K562 (cell line): ENCODE measurements at regions not wholly inside any gene's neighbourhood (a gene's known extent, or its start where the extent isn't known, plus 50 kb on each side); places are given as distances from the start of the nearest gene placed in this dataset.
A peak's percentile ranks its signal among the peaks of the same experiment; 100 is the strongest.

ENCODE experiments used
- ATAC-seq: fragments of 200-7000 bp; cut with Tn5 transposase; 3 replicates; pipeline ENCODE4 v1.9.1; 2020; ENCODE audit warnings: moderate library complexity
- BruUV-seq: library from RNA; stranded (reverse); fragments of 400-500 nt; replicated peaks from 2 replicates; lab custom pipeline; 2021; lab: Mats Ljungman, UMichigan
- CTCF ChIA-PET: fragments of 300-600 bp; formaldehyde crosslinking; extraction: SDS; loops from one replicate; lab custom pipeline; 2021; ENCODE audit warnings: low intra/inter-chr PET ratio; lab: Yijun Ruan, JAX
- POLR2A ChIA-PET: fragments of 300-600, 350-650 bp; sonication (Branson Sonifier 250); formaldehyde crosslinking; extraction: SDS; loops from one replicate; lab custom pipeline; 2021; ENCODE audit warnings: antibody characterized with exemption, inconsistent platforms; lab: Yijun Ruan, JAX
- DNase-seq, 4 experiments: peaks; one replicate each; pipeline versions ENCODE4 v3.0.0 to v3.0.0-alpha.2; 2011 to 2018; ENCODE audit warnings: low spot score in 3 of 4, mixed read lengths in 3 of 4; ENCODE audit errors: extremely low read depth in 1 of 4
- FAIRE-seq: peaks from 2 replicates; lab custom pipeline; 2011; peaks lifted over from hg19 to GRCh38; lab: Jason Lieb, UNC
- H2AFZ ChIP-seq: 2 replicates; pipeline ENCODE4 v1.6.0; 2011; ENCODE audit warnings: low read depth, low read length, control low read depth, inconsistent platforms
- H3K27ac ChIP-seq: fragments of 200-600 bp; 3 replicates; pipeline ENCODE4 v1.8.0; 2011; ENCODE audit warnings: low read depth, mild to moderate bottlenecking, control low read depth, inconsistent platforms, low read length, moderate library complexity, mixed read lengths; ENCODE audit errors: extremely low read depth
- H3K27me3 ChIP-seq, 2 experiments: fragments of 300-600 bp in 1 of 2; 2 replicates in 1 of 2; 3 replicates in 1 of 2; pipeline versions ENCODE4 v1.6.0 to v1.8.0; 2011; ENCODE audit warnings: inconsistent platforms in 2 of 2, low read length in 2 of 2, mild to moderate bottlenecking in 1 of 2, mixed read lengths in 1 of 2, moderate library complexity in 1 of 2; ENCODE audit not compliant: control insufficient read depth in 2 of 2, insufficient read depth in 2 of 2
- H3K36me3 ChIP-seq: fragments of 300-600 bp; 3 replicates; pipeline ENCODE4 v1.8.0; 2011; ENCODE audit warnings: mild to moderate bottlenecking, low read length, inconsistent platforms; ENCODE audit not compliant: control insufficient read depth, insufficient read depth
- H3K4me1 ChIP-seq, 2 experiments: fragments of 200-600 bp in 1 of 2; replicated peaks in 1 of 2; 2 replicates in 1 of 2; 3 replicates in 1 of 2; pipeline versions ENCODE4 v1.5.1 to v1.8.0; 2011; ENCODE audit warnings: inconsistent platforms in 2 of 2, low read length in 2 of 2, mild to moderate bottlenecking in 1 of 2, mixed read lengths in 1 of 2, moderate library complexity in 1 of 2; ENCODE audit not compliant: control insufficient read depth in 2 of 2, insufficient read depth in 2 of 2
- H3K4me2 ChIP-seq: 2 replicates; pipeline ENCODE4 v1.6.1; 2011; ENCODE audit warnings: low read length, control low read depth, inconsistent platforms, mixed read lengths; ENCODE audit not compliant: insufficient read depth
- H3K4me3 ChIP-seq: fragments of 200-600 bp; sonication (generic), shearing (Covaris generic); 2 replicates; pipeline ENCODE4 v1.5.1; 2016; ENCODE audit warnings: control low read depth, inconsistent platforms
- H3K79me2 ChIP-seq: fragments of 200-600 bp; 3 replicates; pipeline ENCODE4 v1.8.0; 2011; ENCODE audit warnings: low read length, inconsistent platforms; ENCODE audit not compliant: control insufficient read depth, insufficient read depth
- H3K9ac ChIP-seq, 2 experiments: 2 replicates each; pipeline versions ENCODE4 v1.6.0 to v1.6.1; 2011; ENCODE audit warnings: low read depth in 2 of 2, low read length in 2 of 2, control low read depth in 1 of 2, inconsistent platforms in 1 of 2, mild to moderate bottlenecking in 1 of 2, mixed read lengths in 1 of 2; ENCODE audit not compliant: insufficient read depth in 1 of 2
- H3K9me1 ChIP-seq: one replicate; pipeline ENCODE4 v1.6.0; 2011; ENCODE audit warnings: inconsistent platforms, mild to moderate bottlenecking, low read length, moderate library complexity; ENCODE audit not compliant: control insufficient read depth, insufficient read depth
- H3K9me3 ChIP-seq: replicated peaks from 2 replicates; pipeline ENCODE4 v1.5.1; 2011; ENCODE audit warnings: low read depth, low read length, inconsistent platforms; ENCODE audit not compliant: control insufficient read depth, insufficient read depth
- H4K20me1 ChIP-seq: replicated peaks from 2 replicates; pipeline ENCODE4 v1.6.1; 2011; ENCODE audit warnings: low read length, inconsistent platforms, mixed read lengths; ENCODE audit not compliant: control insufficient read depth, insufficient read depth
- ADNP ChIP-seq: fragments of 200-800 bp; sonication (Bioruptor generic); IDR thresholded peaks from 2 replicates; pipeline ENCODE4 v1.6.1; 2016; ENCODE audit warnings: missing genetic modification characterization, missing compliant biosample characterization
- DEAF1 ChIP-seq: fragments of 450-650 bp; formaldehyde crosslinking; IDR thresholded peaks from 2 replicates; pipeline ENCODE4 v1.4.0; 2020; ENCODE audit warnings: mild to moderate bottlenecking, moderate library complexity
- KDM1A ChIP-seq, 2 experiments: fragments of 450-650 bp; IDR thresholded peaks; 2 replicates each; pipeline ENCODE4 v1.6.1; 2016; ENCODE audit warnings: mild to moderate bottlenecking in 2 of 2
- ZNF395 ChIP-seq: fragments of 200-800 bp; sonication (Bioruptor generic); IDR thresholded peaks from 2 replicates; pipeline ENCODE4 v1.6.1; 2017; ENCODE audit warnings: missing genetic modification characterization, missing compliant biosample characterization
- WGBS: fragments of 100-300 bp; shearing (Covaris generic); methylation state at CpG from one replicate; pipeline ENCODE4 v1.1.6; 2016; ENCODE audit warnings: low coverage, mixed read lengths; ENCODE audit not compliant: insufficient coverage; ENCODE audit errors: missing lambda C conversion rate; 5-methylcytosine and 5-hydroxymethylcytosine counted together
- in situ Hi-C: fragments of 300-500 bp; cut with MboI; formaldehyde crosslinking; loops from 4 replicates; pipeline ENCODE4 v1.15.0; 2018; ENCODE audit warnings: inconsistent platforms, mixed read lengths
- intact Hi-C: fragments of 100-400 bp; cut with micrococcal nuclease; formaldehyde crosslinking; loops from 2 replicates; pipeline ENCODE4 v1.14.2; 2022

- Histone ChIP-seq H3K27me3 (no peaks in the 10 kb centered on the region), H3K79me2 (no peaks in the 10 kb centered on the region), H2AFZ (peak overlapping the region; percentile 83), H3K9me1 (no peaks in the 10 kb centered on the region), H3K27ac (no peak overlapping the region), H4K20me1 (no peaks in the 10 kb centered on the region), H3K36me3 (no peaks in the 10 kb centered on the region), H3K9ac (no peak overlapping the region), H3K4me2 (no peak overlapping the region), H3K4me1 (peaks cover 0 to 27% of the 10 kb centered on the region in 2 experiments; a peak in 4 of 5 replicates), H3K9me3 (no peaks in the 10 kb centered on the region), H3K4me3 (no peak overlapping the region)
- TF ChIP-seq ADNP (tag) (no peak), DEAF1 (CRISPR knock-in tag) (no peak)
- in situ Hi-C loops = no loop called here
- BruUV-seq = no TSS peak
- ChIA-PET POLR2A (interaction anchor here (0.6 to 1.2 kb wide), 2 partner anchors 9 to 507 kb away, joined by 3 to 6 read pairs; no protein-coding TSS in a partner anchor), CTCF (no interaction called here)
- WGBS = 31% methylated on average over 5 of the region's 5 CpGs
- DNase-seq = no peak
- no peak for ATAC-seq
- FAIRE-seq = no peak
- intact Hi-C loops = no loop called here
Observed at GRCh38 chr2:31810200-31810917, 200.4 kb downstream of the MEMO1 start.

GRCh38 chr2:31805688-31806087 is 205.1 kb downstream of the MEMO1 start:
- H3K9ac ChIP-seq = no peak overlapping the region
- WGBS = 60% methylated on average over 15 of the region's 16 CpGs
- BruUV-seq = no TSS peak
- no peaks in the 10 kb centered on the region for H3K79me2 ChIP-seq
- no peak overlapping the region for H3K27ac ChIP-seq
- DNase-seq (no peak), ATAC-seq (no peak), FAIRE-seq (no peak)
- peaks cover 0 to 6% of the 10 kb centered on the region in 2 experiments; a peak in 3 of 5 replicates for H3K4me1 ChIP-seq
- no peak overlapping the region for H3K4me3 ChIP-seq
- no peaks in the 10 kb centered on the region for H3K27me3 ChIP-seq
- no peaks in the 10 kb centered on the region for H4K20me1 ChIP-seq
- H3K9me3 ChIP-seq = no peaks in the 10 kb centered on the region
- in situ Hi-C loops = no loop called here
- intact Hi-C loops = no loop called here
- CTCF ChIA-PET = no interaction called here
- POLR2A ChIA-PET = interaction anchor here (0.6 kb wide), 2 partner anchors 15 to 64 kb away, joined by 3 read pairs; no protein-coding TSS in a partner anchor
- TF ChIP-seq KDM1A (IDR thresholded peaks at IDR 0.05) (peak in 1 of 2 experiments; percentile 14; a peak in 1 of 4 replicates), ZNF395 (no peak)
- H3K36me3 ChIP-seq = no peaks in the 10 kb centered on the region
- H3K9me1 ChIP-seq = no peaks in the 10 kb centered on the region
- H2AFZ ChIP-seq = no peak overlapping the region
- no peak overlapping the region for H3K4me2 ChIP-seq
